H7 (cell line): ENCODE measurements at regions not wholly inside any gene's neighbourhood (a gene's known extent, or its start where the extent isn't known, plus 50 kb on each side); places are given as distances from the start of the nearest gene placed in this dataset.
A peak's percentile ranks its signal among the peaks of the same experiment; 100 is the strongest.

ENCODE experiments used
- DNase-seq: peaks from one replicate; pipeline ENCODE4 v3.0.0; 2012
- H3K27me3 ChIP-seq: 2 replicates; pipeline ENCODE4 v1.6.0; 2011; ENCODE audit warnings: mild to moderate bottlenecking, low read length; ENCODE audit not compliant: control insufficient read depth, insufficient read depth
- H3K36me3 ChIP-seq: replicated peaks from 2 replicates; pipeline ENCODE4 v1.5.1; 2011; ENCODE audit warnings: low read length; ENCODE audit not compliant: control insufficient read depth, insufficient read depth
- H3K4me3 ChIP-seq: 2 replicates; pipeline ENCODE4 v1.5.1; 2011; ENCODE audit warnings: low read depth, mild to moderate bottlenecking, control low read depth, low read length, moderate library complexity; ENCODE audit not compliant: insufficient read depth

DNA sequence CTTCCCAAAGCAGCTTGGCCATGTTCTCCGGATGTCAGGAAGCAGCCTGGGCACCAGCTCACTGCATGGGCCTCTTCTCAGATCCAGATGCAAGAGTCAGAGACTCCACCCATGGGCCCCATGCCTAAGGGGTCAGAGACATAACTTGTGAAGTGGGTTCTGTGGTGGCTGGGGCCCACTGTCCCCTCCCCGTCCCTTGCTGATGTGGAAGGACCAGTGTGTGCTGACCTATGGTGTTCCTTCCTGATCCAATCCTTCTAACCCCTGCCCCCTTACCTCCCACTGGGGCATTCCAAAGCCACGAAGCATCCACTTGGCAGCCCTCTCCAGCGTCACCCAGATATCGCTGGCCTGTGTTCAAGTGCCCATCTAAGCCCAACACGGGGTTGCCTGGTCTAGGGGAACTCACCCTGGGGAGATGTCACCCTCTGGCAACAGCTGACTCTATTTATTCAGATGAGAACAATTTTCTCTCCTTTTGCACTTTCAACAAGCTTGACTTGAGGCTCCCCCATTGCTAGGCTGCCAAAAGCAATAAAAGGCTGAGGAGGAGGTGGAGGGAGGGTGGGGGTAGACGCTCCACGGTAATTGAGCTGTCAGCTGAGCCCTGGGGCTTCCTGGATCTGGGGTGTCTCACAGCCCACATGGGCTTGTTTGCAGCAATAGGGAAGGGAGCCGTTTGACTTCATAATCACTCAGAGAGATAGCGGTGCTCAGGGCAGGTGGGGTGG lies 158.5 kb downstream of the ADAMTS15 start:
- Histone ChIP-seq H3K36me3 (no peaks in the 10 kb centered on the region), H3K4me3 (no peak overlapping the region), H3K27me3 (no peaks in the 10 kb centered on the region)
- DNase-seq = no peak

DNA sequence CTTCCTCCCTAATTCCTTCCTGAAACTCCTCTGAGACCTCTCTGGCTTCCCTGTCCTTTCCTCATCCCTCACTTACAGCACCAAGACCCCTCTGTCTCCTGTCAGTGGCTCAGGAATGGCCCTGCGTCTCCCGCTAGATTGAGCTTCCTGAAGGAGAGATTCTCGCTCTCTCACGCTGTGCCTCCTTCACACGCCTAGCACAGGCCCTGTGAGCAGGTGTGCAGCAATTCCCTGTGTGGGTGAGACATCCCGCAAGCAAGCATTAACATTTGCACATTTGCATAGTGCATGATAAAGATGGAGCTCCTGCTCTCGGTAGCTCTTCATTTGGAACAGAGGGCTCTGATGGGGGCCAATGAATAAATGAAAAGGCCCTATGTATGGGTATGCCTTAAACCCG lies 159.8 kb downstream of the ADAMTS15 start:
- no peaks in the 10 kb centered on the region for H3K27me3 ChIP-seq
- H3K4me3 ChIP-seq = no peak overlapping the region
- no peaks in the 10 kb centered on the region for H3K36me3 ChIP-seq
- no peak for DNase-seq

DNA sequence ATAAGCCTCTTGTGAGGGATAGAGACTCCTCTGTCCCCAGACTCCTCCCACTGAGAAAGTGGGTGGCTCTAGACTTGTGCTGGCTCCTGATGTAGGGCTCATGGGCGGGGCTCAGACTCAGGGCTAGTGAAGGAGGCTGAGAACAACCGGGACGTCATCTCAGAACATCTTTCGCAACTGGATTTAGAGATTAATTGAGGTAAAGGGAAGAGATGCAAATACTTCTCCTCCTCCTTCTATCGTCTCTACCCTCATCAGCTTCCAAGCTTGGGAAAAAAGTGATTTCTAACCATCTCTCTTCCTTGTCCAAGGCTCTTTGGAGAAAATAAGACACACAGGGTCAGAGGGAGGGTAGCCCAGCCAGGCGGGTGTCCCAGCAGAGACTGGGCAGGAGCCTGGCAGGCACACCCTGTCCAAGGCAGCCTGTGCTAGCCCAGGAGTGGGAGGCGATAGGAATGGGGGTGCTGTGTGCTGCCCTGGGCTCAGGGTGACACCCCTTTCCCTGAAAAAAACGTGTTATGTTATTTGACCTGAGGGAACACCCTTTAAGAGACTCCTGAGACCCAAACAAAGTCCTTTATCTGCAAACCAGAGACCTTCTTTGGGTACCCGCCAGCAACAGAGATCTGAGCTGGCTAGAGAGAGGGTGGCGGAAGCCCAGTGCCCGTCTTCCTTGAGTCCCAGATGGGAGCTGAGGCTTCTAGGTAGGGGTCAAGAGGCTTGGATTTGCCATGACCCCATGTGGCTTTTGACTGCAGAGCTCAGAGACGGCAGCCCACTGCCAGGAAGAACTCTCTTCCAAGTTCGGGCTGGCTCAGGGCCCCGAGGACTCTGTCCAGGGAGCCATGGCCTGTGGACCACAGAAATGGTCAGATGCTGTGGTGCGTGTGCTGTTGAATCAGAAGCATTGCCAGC lies 160.9 kb downstream of the ADAMTS15 start:
- peak; percentile 65 for DNase-seq
- Histone ChIP-seq H3K36me3 (no peaks in the 10 kb centered on the region), H3K27me3 (no peaks in the 10 kb centered on the region), H3K4me3 (no peak overlapping the region)

DNA sequence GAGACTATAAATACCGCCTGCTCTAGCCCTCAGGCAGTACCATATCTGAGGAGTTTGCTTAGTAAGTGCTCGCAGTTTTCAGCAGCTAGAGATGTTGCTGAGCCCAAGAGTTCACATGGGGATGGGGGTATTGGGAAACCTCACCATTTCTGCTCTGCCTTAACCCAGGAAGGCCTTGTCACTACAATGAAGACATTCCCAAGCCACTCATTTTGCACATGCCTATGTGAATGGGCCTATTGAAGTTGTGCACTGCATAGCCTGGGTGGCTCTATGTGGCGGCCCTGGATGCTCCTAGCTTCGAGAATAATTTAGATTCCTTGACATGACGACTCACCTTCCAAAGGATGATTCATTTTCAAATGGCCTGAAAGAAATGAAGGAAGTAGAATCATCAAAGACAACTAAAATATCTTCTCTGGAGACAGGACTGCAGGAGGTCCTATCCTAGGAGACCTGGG lies 163.4 kb downstream of the ADAMTS15 start:
- no peaks in the 10 kb centered on the region for H3K36me3 ChIP-seq
- H3K27me3 ChIP-seq = no peaks in the 10 kb centered on the region
- no peak overlapping the region for H3K4me3 ChIP-seq
- no peak for DNase-seq

DNA sequence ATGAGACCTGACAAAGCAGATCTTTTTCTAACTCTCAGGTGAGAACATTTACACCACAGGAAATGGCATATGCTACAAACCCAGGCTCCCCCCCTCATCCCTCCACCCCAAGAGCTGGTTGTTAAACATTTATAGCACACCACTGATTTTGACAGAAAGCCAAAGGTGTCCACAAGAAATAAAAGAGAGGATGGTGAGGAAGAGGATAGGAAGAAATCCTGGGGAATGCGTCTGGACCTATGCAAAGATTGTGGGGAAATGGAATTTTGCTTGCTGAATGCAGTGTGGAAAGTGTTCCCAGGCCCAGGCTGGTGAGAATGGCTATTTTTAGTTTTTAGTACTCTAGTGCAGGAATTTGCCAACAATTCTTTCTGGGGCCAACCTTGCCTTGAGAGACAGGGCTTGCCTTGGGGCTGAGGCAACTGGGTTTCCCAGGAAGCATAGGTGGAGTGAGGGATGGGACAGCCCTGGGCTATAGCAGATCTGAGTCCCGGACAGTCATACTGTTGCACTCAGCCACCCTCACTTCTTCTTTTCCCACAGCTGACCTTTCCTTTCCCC lies 163.9 kb downstream of the ADAMTS15 start:
- no peaks in the 10 kb centered on the region for H3K27me3 ChIP-seq
- DNase-seq = no peak
- H3K4me3 ChIP-seq = no peak overlapping the region
- no peaks in the 10 kb centered on the region for H3K36me3 ChIP-seq

DNA sequence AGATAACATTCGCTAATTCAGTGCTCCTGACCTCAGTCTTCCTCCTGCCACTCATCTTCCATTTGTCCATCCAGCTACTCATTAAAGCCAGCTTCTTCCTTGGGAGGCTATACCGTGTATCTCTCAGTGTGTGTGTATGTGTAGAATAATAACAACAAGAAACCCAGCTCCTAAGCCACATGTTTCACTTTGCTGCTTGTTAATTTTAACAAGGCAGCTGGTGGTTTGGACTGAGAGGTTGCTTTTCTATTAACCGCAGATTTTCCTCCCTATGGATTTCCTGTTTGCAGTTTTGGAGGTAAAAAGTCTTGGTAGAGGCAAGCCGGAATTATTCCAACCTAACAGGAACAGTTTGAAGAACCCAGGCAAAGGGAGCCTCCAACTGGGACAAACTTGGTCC lies 165.0 kb downstream of the ADAMTS15 start:
- H3K27me3 ChIP-seq = no peaks in the 10 kb centered on the region

DNA sequence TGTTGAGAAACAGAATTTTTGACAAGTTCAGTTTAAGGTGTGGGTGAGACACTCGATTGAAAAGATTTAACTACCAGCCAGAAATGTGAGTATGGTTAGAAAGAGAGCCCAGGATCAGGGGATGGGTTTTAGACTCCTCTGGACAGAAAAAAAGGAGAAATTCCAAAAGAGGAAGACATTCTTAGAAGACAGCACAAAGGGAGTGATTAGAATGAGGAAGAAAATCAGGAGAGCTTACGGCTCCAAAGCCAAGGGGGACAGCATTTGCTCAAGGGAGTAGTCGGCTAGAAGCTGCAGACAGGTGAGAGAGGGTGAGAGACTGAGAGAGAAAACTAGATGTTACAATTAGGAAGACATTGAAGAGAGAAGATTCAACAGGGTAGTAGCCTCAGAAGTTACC lies 166.1 kb downstream of the ADAMTS15 start:
- Histone ChIP-seq H3K36me3 (no peaks in the 10 kb centered on the region), H3K4me3 (no peak overlapping the region), H3K27me3 (no peaks in the 10 kb centered on the region)
- DNase-seq = no peak

More for the DNA sequence above, 165.0 kb downstream of the ADAMTS15 start:
- Histone ChIP-seq H3K36me3 (no peaks in the 10 kb centered on the region), H3K4me3 (no peak overlapping the region)
- DNase-seq = no peak

DNA sequence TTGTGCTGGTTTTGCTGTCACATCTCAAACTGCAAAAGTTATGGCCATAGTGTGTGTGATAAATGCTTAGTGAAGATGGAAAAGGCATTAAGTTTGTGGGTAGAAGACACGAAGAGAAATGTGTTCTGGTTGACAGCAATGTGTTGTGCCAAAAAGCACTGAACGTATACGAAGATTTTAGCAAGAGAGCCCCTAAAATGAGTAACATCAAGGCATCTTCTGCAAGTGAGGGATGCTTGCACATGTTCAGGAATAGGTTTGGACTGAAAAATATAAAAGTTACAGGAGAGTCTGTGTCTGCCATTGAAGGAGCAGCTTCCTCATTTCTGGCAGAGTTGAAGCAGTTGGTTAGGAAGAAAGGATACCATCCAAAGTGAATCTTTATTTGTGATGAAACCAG lies 167.1 kb downstream of the ADAMTS15 start:
- H3K4me3 ChIP-seq = no peak overlapping the region
- no peaks in the 10 kb centered on the region for H3K27me3 ChIP-seq
- H3K36me3 ChIP-seq = no peaks in the 10 kb centered on the region
- no peak for DNase-seq

DNA sequence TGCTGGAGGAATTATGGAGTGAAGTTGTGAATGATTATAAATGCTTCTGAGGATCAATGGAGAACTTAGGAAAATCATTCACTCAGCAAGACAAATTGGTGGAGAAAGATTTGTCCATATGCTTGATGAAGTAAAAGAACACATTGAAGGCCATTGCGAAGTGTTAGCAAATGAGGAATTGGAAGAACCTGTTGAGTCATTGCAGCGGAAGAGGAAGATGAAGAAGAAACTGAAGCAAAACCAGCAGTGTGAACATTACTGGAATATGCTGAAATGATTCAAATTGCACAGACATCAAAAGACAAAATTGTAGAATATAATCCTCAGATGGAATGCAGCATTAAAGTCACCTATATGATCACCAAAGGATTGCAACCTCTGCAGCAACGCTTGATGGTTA lies 168.1 kb downstream of the ADAMTS15 start:
- Histone ChIP-seq H3K4me3 (no peak overlapping the region), H3K36me3 (no peaks in the 10 kb centered on the region), H3K27me3 (no peaks in the 10 kb centered on the region)
- DNase-seq = no peak

DNA sequence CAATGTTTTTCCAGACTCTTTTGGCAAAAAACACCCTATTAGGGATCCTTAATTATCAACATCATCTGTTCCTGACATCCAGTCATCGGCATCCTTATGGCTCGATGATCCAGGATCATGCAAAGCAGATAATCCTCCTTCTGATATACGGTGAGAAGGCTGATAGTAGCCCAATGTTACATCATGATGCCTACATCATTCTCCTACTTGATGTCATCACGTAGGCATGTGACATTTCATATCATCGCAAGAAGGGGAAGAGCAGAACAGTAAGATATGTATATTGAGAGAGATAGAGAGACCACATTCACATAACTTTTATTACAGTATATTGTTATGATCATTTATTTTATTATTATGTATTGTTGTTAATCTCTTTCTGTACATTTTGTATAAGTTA lies 168.6 kb downstream of the ADAMTS15 start:
- peaks cover 1% of the 10 kb centered on the region; the same call in 1 of the 2 replicates for H3K27me3 ChIP-seq
- no peaks in the 10 kb centered on the region for H3K36me3 ChIP-seq
- no peak overlapping the region for H3K4me3 ChIP-seq
- no peak for DNase-seq

DNA sequence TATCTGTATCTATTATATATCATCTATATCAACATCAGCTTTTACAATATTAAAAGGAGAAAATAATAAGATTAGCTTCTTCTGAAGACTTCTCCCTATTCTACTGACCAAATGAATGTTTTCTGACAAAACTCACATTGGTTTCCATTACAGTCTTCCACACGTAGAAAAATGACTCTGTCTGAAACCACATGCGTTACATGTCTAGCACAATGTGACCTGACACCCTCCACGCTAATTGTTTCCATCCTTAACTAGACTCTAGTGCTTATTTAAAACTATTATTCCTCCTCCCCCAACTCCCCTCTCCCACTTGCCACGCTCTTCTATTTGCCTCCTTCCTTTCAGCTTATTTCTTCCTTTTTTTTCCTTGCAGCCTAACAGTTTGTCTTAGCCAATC lies 172.1 kb downstream of the ADAMTS15 start:
- no peak for DNase-seq
- H3K4me3 ChIP-seq = no peak overlapping the region
- H3K36me3 ChIP-seq = no peaks in the 10 kb centered on the region
- H3K27me3 ChIP-seq = peaks cover 2% of the 10 kb centered on the region; the same call in 1 of the 2 replicates

DNA sequence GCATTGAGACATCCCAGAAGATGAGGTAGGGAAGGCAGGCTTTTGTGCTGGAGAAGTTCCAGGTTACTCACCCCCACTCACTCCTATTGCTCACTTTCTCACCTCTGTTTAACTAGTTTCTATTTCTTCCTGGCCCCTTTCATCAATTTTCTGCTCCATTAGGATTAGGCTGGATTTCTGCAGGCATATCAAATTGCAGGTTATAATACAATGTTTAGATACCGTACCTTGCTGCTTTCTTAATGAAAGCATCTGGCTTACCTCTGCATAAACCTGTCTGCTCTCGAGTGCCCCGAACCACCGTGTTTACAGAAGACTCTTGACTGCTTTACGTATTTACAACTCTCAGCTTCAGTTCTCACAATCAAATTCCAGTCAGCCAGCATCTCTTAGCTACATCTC lies 173.7 kb downstream of the ADAMTS15 start:
- Histone ChIP-seq H3K27me3 (peaks cover 2% of the 10 kb centered on the region; the same call in 1 of the 2 replicates), H3K4me3 (no peak overlapping the region), H3K36me3 (no peaks in the 10 kb centered on the region)
- DNase-seq = no peak

DNA sequence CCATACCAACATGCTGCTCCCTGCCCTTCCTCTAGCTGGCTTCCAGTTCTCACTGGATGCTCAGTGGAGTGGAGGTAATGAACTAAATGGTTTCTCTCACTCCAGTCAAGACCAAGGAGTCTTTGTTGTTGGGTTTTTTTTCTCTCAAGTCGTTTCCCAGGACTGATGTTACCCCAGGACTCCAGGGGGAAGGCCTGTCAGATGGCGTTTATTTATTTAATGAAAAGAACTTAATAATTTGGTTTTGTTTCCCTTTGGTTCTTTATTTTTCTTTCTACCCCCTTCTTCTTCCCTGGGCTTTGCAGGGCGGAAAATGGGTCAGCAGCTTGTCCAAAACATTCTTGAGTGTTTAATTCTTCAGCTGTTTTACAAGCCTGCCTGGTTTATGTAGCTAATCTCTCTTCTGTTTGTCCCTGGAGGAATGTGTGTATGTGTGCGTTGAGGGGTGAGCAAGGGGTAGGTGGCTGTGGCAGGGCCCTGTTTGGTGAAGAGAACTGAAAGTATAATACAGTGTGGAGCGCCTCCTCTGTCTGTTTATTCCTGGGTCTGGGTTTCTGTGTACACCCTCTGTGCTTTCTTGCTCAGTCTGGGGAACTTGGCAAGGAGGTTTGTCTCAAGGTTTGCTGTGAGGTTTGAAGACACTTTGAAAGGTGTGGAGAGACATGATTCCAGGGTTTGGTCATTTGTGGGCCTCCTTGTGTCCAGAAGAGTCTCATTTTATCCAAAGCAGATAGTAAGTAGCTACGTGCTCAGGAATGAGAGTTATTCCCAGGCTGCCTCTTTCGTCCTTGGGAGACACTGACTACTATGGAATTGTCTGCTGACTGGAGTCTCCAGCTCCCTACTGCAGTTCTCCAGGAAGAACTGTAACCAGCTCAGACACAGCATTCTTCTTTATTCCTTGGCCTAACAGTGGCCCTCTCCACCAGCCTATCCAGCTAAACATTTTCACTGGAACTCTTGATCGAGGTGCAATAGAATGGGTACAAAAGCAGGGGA lies 175.5 kb downstream of the ADAMTS15 start:
- DNase-seq = no peak
- no peak overlapping the region for H3K4me3 ChIP-seq
- H3K36me3 ChIP-seq = no peaks in the 10 kb centered on the region
- peaks cover 2% of the 10 kb centered on the region; the same call in 1 of the 2 replicates for H3K27me3 ChIP-seq
